PC-3 (cell line): ENCODE measurements at regions not wholly inside any gene's neighbourhood (a gene's known extent, or its start where the extent isn't known, plus 50 kb on each side); places are given as distances from the start of the nearest gene placed in this dataset.
"Not testable (repeated sequence)": the region's sequence is repeated elsewhere in the genome, so short reads cannot be mapped to it uniquely, and the experiment has no call there.

Experiments used
- ATAC-seq: fragments of 200-7000 bp; cut with Tn5 transposase; 2 replicates; pipeline ENCODE4 v1.9.1; 2020; ENCODE audit warnings: mild to moderate bottlenecking, moderate library complexity
- BruUV-seq: library from RNA; stranded (reverse); fragments of 400-500 nt; replicated peaks from 2 replicates; lab custom pipeline; 2021; lab: Mats Ljungman, UMichigan
- CTCF ChIA-PET: fragments of 300-600 bp; sonication (Branson Sonifier 250); formaldehyde crosslinking; loops from one replicate; lab custom pipeline; 2022; ENCODE audit warnings: antibody characterized with exemption; lab: Charles Lee
- POLR2A ChIA-PET: fragments of 300-600 bp; sonication (Branson Sonifier 250); formaldehyde crosslinking; loops from one replicate; lab custom pipeline; 2022; ENCODE audit warnings: antibody characterized with exemption; ENCODE audit not compliant: unreplicated experiment; lab: Charles Lee
- DNase-seq: peaks from one replicate; pipeline ENCODE4 v3.0.0-alpha.2; 2015
- H2AFZ ChIP-seq: fragments of 300-600 bp; sonication (generic); 2 replicates; pipeline ENCODE4 v1.6.0; 2016; ENCODE audit warnings: antibody characterized with exemption, low read length
- H3F3A ChIP-seq: fragments of 300-600 bp; sonication (generic); one replicate; pipeline ENCODE4 v1.6.0; 2017; ENCODE audit warnings: antibody characterized with exemption, low read length, control low read depth, mild to moderate bottlenecking; ENCODE audit not compliant: unreplicated experiment
- H3K27ac ChIP-seq: fragments of 300-600 bp; sonication (generic); 2 replicates; pipeline ENCODE4 v1.5.1; 2016; ENCODE audit warnings: mild to moderate bottlenecking, low read length
- H3K27me3 ChIP-seq: fragments of 300-600 bp; sonication (generic); 2 replicates; pipeline ENCODE4 v1.6.1; 2016; ENCODE audit warnings: low read length, mixed read lengths
- H3K36me3 ChIP-seq: fragments of 300-600 bp; sonication (generic); 2 replicates; pipeline ENCODE4 v1.6.1; 2016; ENCODE audit warnings: low read depth, mixed run types, low read length, mixed read lengths
- H3K4me1 ChIP-seq: fragments of 300-600 bp; sonication (generic); 2 replicates; pipeline ENCODE4 v1.5.1; 2016; ENCODE audit warnings: low read length; ENCODE audit not compliant: insufficient read depth
- H3K4me2 ChIP-seq: fragments of 300-600 bp; sonication (generic); 2 replicates; pipeline ENCODE4 v1.6.0; 2016; ENCODE audit warnings: low read length
- H3K4me3 ChIP-seq: fragments of 300-600 bp; sonication (generic); 2 replicates; pipeline ENCODE4 v1.5.1; 2016; ENCODE audit warnings: mild to moderate bottlenecking, low read length, mixed read lengths
- H3K79me2 ChIP-seq: fragments of 300-600 bp; sonication (generic); 2 replicates; pipeline ENCODE4 v1.6.1; 2017; ENCODE audit warnings: low read length, mixed read lengths
- H3K9ac ChIP-seq: fragments of 300-600 bp; sonication (generic); 2 replicates; pipeline ENCODE4 v1.6.0; 2016; ENCODE audit warnings: mild to moderate bottlenecking, low read length
- H3K9me2 ChIP-seq: fragments of 300-600 bp; sonication (generic); replicated peaks from 2 replicates; pipeline ENCODE4 v1.6.1; 2016; ENCODE audit warnings: mixed run types, low read length, mixed read lengths
- H3K9me3 ChIP-seq: fragments of 300-600 bp; sonication (generic); 2 replicates; pipeline ENCODE4 v1.6.1; 2016; ENCODE audit warnings: low read length, mixed read lengths
- H4K20me1 ChIP-seq: fragments of 300-600 bp; sonication (generic); 2 replicates; pipeline ENCODE4 v1.6.1; 2016; ENCODE audit warnings: low read length, mixed read lengths
- CTCF ChIP-seq: fragments of 300-600 bp; sonication (generic); conservative IDR thresholded peaks from 2 replicates; pipeline ENCODE4 v1.5.1; 2017; ENCODE audit warnings: antibody characterized with exemption, low read depth, mild to moderate bottlenecking, low read length
- EZH2 ChIP-seq: fragments of 300-600 bp; sonication (generic); IDR thresholded peaks from one replicate; pipeline ENCODE4 v1.6.1; 2017; ENCODE audit warnings: antibody characterized with exemption, mild to moderate bottlenecking, low read length; ENCODE audit not compliant: unreplicated experiment
- EZH2phosphoT487 ChIP-seq: fragments of 300-600 bp; sonication (generic); IDR thresholded peaks from 2 replicates; pipeline ENCODE4 v1.6.1; 2018; ENCODE audit warnings: mild to moderate bottlenecking, antibody characterized with exemption, low read length, borderline replicate concordance
- intact Hi-C: fragments of 100-400 bp; cut with micrococcal nuclease; formaldehyde crosslinking; loops from 2 replicates; pipeline ENCODE4 v1.9.0; 2023

GRCh38 chr4:147247579-147247978, 233.3 kb upstream of the EDNRA start:
- H4K20me1 ChIP-seq = no peaks in the 10 kb centered on the region
- H2AFZ ChIP-seq = peak overlapping the region; percentile 50
- H3F3A ChIP-seq = no peaks in the 10 kb centered on the region
- ChIA-PET CTCF (no interaction called here), POLR2A (no interaction called here)
- ATAC-seq (peak; percentile 72), DNase-seq (peak; percentile 18)
- BruUV-seq = no TSS peak
- intact Hi-C loops = loop anchor here (5.0 kb wide), 1 partner anchor 130 kb away; no protein-coding TSS in a partner anchor
- H3K4me1 ChIP-seq = peaks cover 7% of the 10 kb centered on the region; the same call in 1 of the 2 replicates
- H3K27ac ChIP-seq = no peak overlapping the region
- H3K79me2 ChIP-seq = no peaks in the 10 kb centered on the region
- H3K36me3 ChIP-seq = no peaks in the 10 kb centered on the region
- 0 out of 2 replicates have a peak, but pooled peaks cover 8% of the 10 kb centered on the region for H3K9me3 ChIP-seq
- TF ChIP-seq CTCF (no peak), EZH2 (no peak), EZH2phosphoT487 (no peak)
- H3K4me3 ChIP-seq = no peak overlapping the region
- H3K4me2 ChIP-seq = peak overlapping the region; percentile 22; the same call in 1 of the 2 replicates
- no peaks in the 10 kb centered on the region for H3K27me3 ChIP-seq
- H3K9me2 ChIP-seq = no peaks in the 10 kb centered on the region
- no peak overlapping the region for H3K9ac ChIP-seq

GRCh38 chr4:147250062-147250461, 230.8 kb upstream of the EDNRA start:
- ATAC-seq = no peak
- POLR2A ChIA-PET = no interaction called here

GRCh38 chr4:147255268-147255667, 225.6 kb upstream of the EDNRA start:
- H3K27ac ChIP-seq, ATAC-seq, POLR2A ChIA-PET: not testable (repeated sequence)

More at GRCh38 chr4:147250062-147250461, 230.8 kb upstream of the EDNRA start:
- no peak overlapping the region for H3K27ac ChIP-seq
- H3K4me1 ChIP-seq = peaks cover 7% of the 10 kb centered on the region; the same call in 1 of the 2 replicates
- CTCF ChIA-PET = no interaction called here
- H3F3A ChIP-seq = no peaks in the 10 kb centered on the region
- no peak for DNase-seq
- H2AFZ ChIP-seq = no peak overlapping the region
- H3K27me3 ChIP-seq = no peaks in the 10 kb centered on the region
- H3K9me3 ChIP-seq = 0 out of 2 replicates have a peak, but pooled peaks cover 8% of the 10 kb centered on the region
- H3K4me2 ChIP-seq = no peak overlapping the region
- no peak overlapping the region for H3K9ac ChIP-seq
- no peaks in the 10 kb centered on the region for H3K79me2 ChIP-seq
- intact Hi-C loops = no loop called here
- no TSS peak for BruUV-seq
- H3K9me2 ChIP-seq = no peaks in the 10 kb centered on the region
- TF ChIP-seq CTCF = no peak
- TF ChIP-seq EZH2 = no peak
- TF ChIP-seq EZH2phosphoT487 = no peak
- no peaks in the 10 kb centered on the region for H4K20me1 ChIP-seq
- H3K4me3 ChIP-seq = no peak overlapping the region
- H3K36me3 ChIP-seq = no peaks in the 10 kb centered on the region

GRCh38 chr4:147259271-147259670, 221.6 kb upstream of the EDNRA start:
- H4K20me1 ChIP-seq, H3K4me1 ChIP-seq, CTCF ChIA-PET, H3K9me3 ChIP-seq, H3F3A ChIP-seq, H3K36me3 ChIP-seq, H2AFZ ChIP-seq, DNase-seq, ATAC-seq, intact Hi-C loops, H3K27me3 ChIP-seq, POLR2A ChIA-PET, H3K4me3 ChIP-seq, H3K4me2 ChIP-seq, H3K79me2 ChIP-seq, H3K9ac ChIP-seq, BruUV-seq, H3K9me2 ChIP-seq, H3K27ac ChIP-seq: not testable (repeated sequence)

More at GRCh38 chr4:147255268-147255667, 225.6 kb upstream of the EDNRA start:
- DNase-seq, H3K9ac ChIP-seq, CTCF ChIA-PET, H3K9me2 ChIP-seq, H3K79me2 ChIP-seq, H3K4me2 ChIP-seq, H2AFZ ChIP-seq, H3K36me3 ChIP-seq, H3K27me3 ChIP-seq, H3F3A ChIP-seq, BruUV-seq, H3K4me1 ChIP-seq, H3K9me3 ChIP-seq, intact Hi-C loops, H4K20me1 ChIP-seq, H3K4me3 ChIP-seq: not testable (repeated sequence)
